Loucy (cell line): ENCODE measurements at regions not wholly inside any gene's neighbourhood (a gene's known extent, or its start where the extent isn't known, plus 50 kb on each side); places are given as distances from the start of the nearest gene placed in this dataset.
A peak's percentile ranks its signal among the peaks of the same experiment; 100 is the strongest.

ENCODE experiments used
- CTCF ChIP-seq: fragments of 200-600 bp; sonication (generic); conservative IDR thresholded peaks from 2 replicates; pipeline ENCODE4 v1.5.1; 2014; ENCODE audit warnings: mild to moderate bottlenecking, antibody characterized with exemption, low read length
- EZH2phosphoT487 ChIP-seq: fragments of 200-600 bp; IDR thresholded peaks from 2 replicates; pipeline ENCODE4 v1.6.1; 2018; ENCODE audit warnings: antibody characterized with exemption, mild to moderate bottlenecking, moderate library complexity, borderline replicate concordance

DNA sequence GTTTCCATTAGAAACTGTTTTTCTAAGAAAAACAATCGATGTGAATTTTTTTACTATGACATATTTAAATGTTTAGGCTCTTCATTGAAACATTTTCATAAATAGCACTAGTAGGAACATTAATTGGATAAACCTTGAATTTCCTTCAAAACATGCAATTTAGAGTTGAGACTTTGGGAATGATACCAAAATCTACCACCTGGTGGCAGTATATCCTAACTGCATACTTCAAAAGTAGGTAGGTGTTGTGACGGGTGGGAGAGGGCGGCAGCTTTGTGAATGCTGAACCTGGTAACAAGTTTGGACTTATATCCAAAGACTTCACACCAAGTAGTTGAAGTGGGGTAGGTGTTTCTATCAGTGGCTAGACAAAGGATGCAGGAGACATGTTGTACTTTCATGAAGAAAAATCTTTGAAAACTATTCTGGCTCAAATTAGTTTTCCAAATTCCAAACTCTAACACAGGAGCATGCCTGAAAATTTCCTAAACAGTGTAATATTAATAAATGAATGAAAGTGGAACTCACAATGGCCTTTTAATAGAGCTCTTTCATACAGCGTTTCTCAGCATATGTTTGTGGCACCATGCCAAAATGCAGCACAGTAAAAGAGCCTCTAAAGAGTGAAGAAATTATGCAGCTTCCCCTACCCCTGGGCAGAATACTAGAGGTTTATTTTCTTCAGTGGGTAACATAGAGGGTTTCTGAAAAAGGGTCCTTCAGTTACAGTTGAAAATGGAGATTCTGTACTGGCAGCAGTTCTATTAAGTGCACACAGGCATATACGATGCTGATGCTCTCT lies 201.0 kb upstream of the TPK1 start:
- TF ChIP-seq EZH2phosphoT487 (no peak), CTCF (peak; percentile 90)
